Eye (tissue), 1 donor: ENCODE measurements at regions not wholly inside any gene's neighbourhood (a gene's known extent, or its start where the extent isn't known, plus 50 kb on each side); places are given as distances from the start of the nearest gene placed in this dataset.
A peak's percentile ranks its signal among the peaks of the same experiment; 100 is the strongest.
"Not testable (repeated sequence)": the region's sequence is repeated elsewhere in the genome, so short reads cannot be mapped to it uniquely, and the experiment has no call there.

Experiments
- DNase-seq: peaks from one replicate; pipeline ENCODE4 v3.0.0-alpha.2; 2015

DNA sequence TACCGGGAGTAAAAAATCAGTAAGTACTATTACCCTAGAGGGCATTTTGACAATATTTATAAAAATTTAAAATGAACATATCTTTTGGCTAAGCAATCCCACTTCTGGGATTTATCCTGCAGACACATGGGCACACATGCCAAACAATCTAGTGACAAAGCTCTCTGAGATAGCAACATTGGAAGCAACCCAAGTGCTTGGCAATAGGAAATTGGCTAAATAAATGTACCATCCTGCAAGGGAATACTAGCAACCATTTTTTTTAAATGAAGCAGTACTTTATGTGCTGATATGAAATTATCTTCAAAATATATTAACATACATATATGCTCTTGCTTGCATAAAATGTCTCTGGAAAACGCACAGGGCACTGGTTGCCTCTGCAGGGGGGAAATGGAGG, 133.8 kb downstream of the SNX5 start:
- no peak for DNase-seq

DNA sequence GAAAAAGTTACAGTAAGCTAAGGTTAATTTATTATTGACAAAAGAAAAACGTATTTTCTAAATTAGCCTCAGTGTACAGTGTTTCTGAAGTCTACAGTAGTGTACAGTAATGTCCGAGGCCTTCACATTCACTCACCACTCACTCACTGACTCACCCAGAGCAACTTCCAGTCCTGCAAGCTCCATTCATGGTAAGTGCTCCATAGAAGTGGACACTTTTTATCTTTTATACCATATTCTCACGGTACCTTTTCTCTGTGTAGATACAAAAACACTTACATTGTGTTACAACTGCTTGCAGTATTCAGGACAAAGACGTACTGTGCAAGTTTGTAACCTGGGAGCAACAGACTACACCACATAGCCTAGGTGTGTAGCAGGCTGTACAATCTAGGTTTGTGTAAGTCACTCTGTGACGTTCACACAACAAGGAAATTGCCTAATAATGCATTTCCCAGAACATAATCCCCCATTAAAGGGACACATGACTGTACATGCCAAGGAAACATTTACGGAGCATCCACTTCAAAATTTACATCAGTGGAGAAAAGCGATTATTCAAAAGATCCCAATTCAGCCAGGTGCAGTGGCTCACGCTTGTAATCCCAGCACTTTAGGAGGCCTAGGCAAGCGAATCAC, 133.4 kb downstream of the BANF2 start:
- DNase-seq, result no peak

DNA sequence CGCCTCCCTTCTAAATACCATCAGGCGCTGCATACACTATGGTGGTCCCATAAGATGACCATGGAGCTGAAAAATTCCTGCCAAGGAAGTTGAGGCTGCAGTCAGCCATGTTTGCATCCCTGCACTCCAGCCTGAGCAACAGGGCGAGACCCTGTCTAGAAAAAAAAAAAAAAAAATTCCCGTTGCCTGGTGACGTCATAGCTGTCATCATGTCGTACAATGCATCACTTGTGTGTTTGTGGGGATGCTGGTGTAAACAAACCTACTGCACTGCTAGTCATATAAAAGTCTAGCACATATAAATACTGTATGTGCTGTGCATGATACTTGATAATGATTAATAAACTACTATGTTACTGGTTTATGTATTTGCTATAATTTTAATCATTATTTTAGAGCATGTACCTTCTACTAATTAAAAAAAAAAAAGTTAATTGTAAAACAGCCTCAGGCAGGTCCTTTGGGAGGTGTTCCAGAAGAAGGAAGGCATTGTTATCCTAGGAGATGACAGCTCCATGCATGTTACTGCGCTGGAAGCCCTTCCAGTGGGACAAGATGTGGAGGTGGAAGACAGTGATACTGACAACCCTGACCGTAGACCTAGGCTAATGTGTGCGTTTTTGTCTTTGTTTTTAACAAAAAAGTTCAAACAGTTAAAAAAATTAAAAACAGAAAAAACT, 132.6 kb downstream of the BANF2 start:
- DNase-seq, result no peak

DNA sequence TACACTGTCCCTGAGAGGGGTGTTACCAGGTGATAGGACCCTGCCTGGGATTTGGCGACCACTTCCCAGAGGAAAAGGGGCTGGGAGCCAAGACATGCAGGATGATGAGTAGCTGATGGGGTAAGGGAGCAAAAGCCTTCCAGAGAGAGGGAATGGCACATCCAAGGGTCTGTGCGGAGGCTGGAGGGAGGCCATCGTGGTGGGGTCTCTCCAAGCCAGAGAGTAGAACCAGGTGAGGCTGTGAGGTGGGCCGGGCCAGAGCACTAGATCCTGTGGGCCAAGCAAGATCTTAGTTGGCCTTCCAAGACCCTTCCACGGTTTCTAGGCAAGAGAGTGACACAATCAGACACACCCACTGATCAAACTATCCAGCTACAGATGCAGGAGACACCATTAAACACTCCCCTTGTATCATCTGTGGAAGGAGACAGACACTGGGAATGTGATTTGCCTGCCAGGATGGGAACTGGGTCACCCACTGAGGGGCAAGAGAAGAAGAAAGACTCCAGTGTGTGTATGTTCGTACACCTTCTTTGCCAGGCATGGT, 128.9 kb downstream of the BANF2 start:
- no peak for DNase-seq

DNA sequence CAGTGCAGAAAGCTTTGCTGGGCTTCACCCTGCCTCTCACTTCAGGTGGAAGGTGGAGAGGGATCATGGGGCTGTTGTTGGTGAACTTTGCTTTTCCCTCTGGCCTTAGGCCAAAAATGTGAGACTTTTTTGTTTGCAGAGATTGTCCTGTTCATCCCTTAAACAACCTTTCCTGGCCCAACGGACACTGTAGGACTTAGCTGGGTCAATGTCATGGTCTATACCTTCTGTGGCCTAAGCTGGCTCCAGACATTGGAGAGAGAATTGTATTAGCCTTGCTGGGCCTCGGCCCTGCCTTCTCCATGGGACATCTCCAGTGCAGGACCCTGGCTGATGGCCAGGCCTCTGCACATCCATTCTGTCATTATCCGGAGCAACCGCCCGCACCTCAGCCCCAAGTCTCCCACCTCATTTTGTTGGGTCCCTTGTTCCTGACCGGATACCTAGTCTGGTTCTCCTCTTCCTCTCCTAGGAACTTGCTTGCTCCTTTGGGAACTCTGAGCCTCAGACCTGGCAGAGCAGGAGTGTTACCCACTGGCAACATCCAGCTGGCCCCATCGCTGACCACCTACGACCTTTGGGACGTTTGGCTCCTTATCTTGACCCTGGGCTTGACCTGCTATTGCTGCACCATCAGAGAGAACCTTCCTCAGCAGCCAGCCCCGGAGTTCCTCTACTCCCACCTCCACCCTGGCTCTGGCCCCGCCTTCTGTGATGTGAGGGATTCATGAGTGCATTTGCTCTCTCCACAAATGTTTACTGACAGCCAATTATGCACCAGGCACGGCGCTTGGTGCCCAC, 128.2 kb downstream of the BANF2 start:
- DNase-seq, result no peak

DNA sequence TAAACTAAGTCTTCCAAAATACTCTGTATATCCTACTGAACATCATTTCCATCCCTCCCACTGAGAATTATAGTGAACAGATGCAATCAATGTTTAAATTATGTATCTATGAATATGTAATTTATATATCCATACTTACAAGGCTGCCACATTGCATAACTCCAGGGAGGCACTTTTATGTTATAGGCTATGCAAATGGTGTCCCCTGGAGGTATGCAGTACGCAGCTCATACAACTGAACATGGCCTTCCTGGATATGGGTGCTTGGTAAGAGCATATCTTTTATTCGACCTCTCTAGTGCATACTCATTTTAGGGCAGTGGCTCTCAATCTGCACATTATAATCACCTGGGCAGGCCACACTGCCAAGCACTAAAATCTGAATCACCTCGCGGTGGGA, 127.3 kb downstream of the BANF2 start:
- DNase-seq, result no peak

DNA sequence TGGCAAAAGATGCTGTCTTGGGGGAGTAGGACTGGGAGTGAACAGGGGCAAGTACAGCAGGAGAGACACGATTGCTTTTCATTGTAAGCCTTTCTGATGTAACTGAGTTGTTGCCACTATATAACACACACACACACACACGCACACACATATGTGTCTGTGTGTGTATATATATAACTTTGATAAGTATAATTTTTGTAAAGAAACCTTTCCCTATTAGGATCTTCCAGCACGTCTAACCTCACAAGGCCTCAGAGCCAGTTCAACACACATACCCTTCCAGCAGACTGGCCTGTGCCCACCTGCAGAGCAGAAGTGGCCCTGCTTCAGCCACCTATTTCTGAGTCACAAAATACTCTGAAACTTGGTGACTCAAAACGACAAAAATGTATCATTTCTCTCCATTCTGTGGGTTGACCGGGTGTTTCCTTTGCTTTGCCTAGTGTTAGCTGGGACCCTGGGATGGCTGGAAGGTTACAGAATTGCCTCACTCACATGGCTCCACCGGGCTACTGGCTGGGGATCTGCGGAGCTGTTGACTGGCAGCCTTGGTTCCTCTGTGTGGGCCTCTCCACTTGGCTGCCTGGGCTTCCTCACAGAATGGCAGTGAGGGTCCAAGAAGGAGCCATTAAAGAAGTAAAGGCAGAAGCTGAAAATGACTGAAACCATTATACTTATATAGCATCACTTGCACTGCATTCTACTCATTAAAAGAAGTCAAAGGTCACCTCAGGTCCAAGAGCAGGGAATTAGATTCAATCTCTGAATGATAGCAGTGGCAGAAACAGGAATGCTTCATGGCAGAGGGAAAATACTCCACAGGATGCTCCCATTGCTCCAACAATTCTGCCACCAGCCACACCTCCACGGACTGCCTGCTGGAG, 126.4 kb downstream of the BANF2 start:
- no peak for DNase-seq

DNA sequence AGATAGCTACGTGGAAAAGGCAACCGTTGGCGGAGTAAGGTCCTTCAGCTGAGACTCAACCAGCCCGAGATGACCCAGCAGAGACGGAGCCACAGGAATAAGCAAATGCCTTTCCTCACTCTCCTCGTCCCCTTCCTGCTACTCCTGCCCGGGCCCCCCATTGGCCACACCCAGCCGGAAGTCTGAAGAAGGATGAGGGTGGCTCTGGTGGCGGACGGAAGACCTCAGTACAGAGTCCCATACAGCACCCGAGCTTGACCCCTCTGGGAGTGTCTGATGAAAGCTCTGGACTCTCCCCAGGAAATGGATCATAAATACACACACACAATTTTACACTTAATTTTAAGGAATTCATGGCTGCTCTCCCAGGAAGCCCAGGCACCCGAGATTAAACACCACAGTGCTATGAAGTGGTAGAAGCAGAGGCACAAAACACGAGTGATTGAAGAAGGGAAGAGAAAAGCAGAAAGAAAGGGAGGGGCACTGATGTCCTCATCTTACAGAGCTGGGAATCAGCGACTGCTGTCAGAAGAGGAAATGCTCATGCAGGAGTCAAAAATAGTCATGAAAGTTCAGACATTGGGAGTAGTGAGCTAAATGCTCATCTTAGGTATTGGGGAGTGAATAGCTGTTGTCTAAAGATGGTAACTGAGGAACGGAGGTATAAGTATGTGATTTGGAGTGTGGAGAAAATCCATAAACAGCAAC, 125.6 kb downstream of the BANF2 start:
- no peak for DNase-seq

DNA sequence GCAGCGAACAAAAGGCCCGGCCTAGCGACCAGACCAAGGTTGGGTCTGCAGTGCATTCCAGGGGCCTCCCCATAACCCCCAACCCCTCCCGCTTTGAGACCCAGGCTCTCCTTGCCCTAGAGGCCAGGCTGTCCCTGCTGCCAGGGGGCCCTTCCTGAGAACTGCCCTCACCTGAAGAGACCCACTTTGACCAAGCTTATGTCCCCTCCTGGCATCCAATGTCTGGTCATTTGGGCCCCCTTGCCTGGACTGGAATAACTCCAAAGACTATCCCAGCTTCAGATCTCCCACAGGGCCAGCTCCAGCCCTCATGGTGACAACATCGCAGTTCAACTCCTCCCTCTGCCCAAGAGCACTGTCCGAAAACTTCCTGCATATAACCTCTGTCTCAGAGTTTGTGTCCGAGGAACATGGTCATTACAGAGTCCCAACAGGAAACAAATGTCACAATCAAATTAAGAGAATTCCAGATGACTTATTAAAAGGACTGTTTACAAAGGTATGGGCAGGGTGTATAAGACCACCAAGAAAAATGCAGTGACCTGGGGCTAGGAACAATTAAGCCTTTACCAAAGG, 125.0 kb downstream of the BANF2 start:
- no peak for DNase-seq

DNA sequence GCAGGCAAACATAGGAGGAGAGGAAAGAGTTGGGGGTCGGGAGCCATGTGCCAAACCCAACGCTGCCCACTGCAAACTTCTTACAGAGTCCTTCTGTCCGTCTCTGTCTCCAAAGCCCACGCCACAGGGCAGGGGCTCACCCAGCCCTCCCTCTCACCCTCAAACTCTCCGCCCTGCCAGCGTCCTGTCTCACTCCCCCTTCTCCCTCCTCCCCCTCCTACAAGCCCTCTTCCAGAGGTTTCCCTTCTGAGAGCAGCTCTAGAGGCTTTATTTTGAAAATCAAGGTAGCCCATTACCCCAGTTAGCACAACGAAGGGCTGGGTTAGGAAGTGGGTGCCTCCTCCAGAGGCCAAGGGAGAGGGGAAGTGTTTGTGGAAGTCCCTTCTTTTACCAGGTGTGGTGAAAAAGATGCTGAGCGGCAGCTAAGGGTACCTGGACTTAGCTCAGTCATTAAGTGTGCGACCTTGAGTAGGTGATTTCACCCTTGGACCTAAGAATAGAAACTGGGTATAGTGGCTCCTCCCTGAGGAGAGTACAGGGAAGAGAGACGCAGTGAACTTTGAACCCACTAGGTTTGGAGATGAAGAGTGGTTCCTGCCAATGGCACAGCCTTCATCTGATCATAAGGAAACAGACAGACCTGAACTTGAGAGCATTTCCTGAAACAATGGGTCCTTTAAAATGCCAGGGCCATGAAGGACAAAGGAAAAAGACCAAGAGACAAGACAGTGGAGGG, 123.8 kb downstream of the BANF2 start:
- no peak for DNase-seq

DNA sequence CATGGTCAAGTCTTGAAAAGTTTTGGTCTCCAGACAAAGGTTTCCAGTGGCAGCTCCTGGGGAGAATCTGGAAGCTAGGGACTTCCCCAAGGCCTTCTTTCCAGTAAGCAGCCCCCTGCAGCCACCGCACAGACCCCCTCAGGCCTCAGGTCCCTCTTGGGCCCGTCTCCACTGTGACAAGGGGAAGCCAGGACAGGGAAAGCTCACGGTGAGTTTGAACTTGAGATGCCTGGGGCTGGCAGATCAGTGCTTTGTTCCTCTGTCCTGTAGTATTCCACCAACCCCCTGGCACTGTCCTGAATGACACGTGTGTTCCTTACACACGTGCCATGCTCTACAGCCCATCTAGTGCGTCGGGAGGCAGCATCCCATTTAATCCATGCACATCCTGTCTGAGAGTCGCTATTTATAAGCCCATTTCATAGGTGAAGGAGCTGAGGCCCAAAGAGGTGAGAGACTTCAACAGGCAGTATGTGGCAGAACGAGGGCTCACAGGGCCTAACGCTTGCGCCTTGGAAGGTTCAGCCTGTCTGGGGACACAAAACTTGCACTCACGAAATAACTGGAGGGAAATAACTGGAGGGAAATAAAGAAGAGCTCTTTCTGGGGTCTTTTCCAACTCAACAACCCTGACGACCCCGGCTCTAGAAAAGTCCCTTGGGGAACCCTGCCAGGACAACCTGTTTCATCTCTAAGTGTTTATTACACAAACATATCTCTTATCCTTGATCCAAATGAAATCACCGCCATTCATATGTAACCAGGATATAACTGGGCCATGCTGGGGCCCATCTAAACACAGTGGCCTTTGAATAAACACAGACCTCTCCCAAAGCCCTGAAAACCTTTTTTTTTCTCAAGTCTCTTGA, 123.0 kb downstream of the BANF2 start:
- DNase-seq, result no peak

DNA sequence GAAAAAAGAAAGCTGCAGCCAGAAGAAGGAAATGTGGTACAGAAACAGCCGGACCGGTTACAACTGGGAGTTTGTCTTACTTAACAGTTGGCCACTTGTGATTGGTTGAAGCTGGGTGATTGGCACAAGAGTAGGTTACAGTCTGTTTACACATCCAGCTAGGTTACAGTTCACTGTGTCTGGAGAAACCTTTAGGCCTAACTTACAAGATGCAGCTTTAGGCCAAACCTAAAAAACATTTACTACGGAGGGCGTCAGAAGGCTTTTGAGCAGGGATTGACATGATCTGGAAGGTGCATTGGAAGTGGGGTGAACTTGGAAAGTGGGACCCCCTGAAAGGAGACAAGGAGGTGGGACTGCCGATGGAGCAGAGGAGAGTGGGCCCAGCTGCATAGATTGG, 122.3 kb downstream of the BANF2 start:
- peak; percentile 33 for DNase-seq

DNA sequence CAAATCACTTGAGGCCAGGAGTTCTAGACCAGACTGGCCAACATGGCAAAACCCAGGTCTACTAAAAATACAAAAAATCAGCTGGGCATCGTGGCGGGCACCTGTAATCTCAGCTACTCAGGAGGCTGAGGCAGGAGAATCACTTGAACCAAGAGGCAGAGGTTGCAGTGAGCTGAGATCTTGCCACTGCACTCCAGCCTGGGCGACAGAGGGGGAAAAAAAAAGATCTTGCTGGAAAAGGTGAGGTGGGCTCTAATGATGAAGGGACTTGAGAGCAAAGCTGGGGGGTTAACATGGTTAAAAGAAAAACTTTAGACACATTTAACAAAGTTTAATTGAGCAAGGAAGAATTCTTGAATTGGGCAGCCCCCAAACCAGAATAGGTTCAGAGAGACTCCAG, 121.8 kb downstream of the BANF2 start:
- not testable (repeated sequence) for DNase-seq

DNA sequence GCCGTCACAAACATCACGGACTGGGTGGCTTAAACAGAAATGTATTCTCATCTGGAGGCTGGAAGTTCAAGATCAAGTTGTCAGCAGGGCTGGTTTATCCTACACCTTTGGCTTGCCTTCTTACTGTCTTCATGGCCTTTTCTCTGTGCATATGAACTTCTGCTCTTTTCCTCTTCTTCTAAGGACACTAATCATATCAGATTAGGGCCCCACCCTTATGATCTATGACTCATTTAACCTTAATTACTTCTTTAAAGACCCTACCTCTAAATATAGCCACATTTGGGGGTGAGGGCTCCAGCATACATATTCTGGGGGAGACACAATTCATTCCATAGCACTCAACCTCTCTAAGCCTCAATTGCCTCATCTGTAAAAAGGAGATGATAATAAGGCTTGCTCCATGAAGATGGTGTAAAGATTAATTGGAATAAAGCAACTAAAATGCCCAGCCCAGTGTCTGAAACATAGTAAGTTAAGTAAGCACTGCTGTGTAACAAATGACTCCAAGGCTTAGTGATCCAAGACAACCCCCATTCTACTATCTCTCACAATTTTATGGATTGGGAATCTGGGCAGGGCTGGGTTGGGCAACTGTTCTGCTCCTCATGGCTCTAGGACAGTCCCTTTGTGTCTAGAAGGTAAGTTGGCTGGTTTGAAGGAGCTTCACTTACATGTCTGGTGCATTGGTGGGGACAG, 119.8 kb downstream of the BANF2 start:
- DNase-seq, result no peak

DNA sequence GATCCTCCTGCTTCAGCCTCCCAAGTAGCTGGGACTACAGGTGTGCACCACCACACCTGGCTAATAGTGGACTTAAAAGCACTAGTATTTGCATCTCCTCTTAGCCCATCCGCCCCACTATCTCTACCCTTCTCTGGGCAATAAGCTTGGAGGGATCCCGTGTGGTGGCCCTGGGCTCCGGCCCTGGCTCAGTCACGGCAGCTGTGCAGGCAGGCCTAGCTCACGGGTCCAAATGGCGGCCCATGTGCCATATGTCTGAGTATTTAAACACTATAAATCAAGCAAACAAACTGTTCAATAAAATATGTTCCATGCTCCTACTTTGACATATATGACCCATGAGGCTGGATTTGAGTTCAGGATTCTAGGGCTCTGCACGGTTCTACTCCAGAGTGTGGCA, 118.4 kb downstream of the BANF2 start:
- no peak for DNase-seq

DNA sequence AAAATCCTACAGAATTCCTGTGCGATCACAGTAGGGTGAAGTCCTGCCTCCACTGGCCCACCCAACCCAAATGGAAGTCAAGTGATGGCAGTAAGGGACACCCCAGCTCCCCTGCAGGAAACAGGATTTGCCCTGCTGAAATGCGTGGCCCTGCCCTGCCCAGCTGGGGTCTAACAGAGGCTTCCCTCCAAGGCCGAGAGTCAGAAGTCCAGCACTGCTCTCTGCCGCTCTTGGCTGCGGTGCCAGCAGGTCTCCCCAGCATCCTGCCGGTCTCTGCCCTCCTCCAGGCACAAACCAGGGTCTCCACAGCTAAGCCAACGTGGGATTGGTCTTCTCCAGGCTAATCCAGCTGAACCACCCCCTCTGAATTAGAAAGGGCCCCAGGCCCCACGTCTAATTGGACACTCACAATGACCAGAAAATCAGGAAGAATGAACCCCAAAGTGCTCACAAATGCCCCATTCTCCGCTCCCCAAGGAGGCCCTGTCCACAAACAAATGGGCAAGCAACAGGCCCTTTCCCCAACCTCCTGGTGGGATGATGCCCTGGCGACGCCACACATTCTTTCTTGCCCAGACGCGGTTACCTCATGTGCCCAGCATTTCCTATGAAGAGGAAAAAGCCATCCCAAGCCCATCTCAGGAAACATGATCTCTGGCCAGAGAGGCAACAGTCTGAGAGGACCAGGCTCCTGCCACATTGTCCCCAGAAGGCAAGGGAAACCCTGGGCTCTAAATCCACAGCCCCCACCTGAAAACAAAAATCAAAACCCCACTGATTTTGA, 117.2 kb downstream of the BANF2 start:
- DNase-seq, result no peak

DNA sequence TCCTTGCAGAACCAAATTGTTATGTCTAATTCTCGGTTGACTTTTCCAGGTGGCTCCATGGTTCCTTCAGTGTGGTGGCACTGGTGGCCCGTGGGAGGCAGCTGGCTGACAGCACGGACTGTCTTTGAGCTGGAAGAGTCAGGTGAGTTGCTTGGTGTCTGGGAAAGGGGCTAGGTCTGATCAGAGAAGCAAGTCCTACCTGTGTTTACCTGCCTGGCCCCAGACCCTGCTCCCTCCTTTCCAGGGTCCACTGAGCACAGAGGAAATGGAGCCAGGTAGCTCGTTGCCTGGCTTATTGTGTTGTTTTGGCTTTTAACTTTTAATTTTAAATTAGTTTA, 111.8 kb downstream of the BANF2 start:
- no peak for DNase-seq

DNA sequence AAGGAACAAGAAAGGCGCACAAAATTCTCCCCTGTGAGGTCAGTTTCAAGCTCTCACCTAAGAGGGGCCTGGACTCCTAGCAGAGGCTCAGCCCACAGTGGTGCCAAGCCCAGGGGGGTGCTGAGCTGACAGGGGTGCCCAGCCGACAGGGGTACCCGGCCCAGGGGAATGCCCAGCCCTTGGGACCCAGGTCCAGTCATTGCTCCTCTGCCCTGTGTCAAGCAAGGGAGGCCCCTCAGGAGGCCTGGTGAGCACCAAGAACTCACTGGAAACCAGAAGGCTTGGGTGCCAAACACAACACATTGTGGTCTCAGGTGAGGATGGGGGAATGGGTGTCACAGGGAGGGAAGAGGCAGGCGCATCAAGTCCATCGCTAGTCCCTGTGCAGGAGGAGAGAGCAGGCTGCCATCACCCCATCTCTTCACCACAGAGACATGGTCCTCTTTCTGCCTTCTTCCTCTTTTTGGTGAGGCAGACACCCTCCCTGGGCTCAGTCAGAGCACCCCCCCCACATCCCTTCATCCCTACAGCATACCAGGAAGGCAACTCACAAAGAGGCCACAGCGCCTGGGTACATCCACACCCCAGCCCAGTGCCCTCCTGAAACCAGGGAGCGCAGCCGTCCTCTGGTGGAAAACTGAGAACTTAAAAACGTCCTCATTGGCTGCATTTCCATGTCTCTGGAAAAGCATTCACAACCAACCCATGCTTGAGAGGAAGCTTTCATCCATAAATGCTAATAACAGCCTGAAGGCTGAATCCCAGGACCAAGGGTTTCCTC, 111.3 kb downstream of the BANF2 start:
- DNase-seq, result no peak
